Stimulated activated CD8-positive, alpha-beta memory T cell treated with anti-CD3 and anti-CD28 coated beads, Interleukin-15, amount 100 ng/mL, for 24 hours (primary cell): ENCODE measurements at regions not wholly inside any gene's neighbourhood (a gene's known extent, or its start where the extent isn't known, plus 50 kb on each side); places are given as distances from the start of the nearest gene placed in this dataset.

Experiments used
- DNase-seq: peaks from one replicate; pipeline ENCODE4 v3.0.0-alpha.2; 2020; ENCODE audit warnings: low read depth

DNA sequence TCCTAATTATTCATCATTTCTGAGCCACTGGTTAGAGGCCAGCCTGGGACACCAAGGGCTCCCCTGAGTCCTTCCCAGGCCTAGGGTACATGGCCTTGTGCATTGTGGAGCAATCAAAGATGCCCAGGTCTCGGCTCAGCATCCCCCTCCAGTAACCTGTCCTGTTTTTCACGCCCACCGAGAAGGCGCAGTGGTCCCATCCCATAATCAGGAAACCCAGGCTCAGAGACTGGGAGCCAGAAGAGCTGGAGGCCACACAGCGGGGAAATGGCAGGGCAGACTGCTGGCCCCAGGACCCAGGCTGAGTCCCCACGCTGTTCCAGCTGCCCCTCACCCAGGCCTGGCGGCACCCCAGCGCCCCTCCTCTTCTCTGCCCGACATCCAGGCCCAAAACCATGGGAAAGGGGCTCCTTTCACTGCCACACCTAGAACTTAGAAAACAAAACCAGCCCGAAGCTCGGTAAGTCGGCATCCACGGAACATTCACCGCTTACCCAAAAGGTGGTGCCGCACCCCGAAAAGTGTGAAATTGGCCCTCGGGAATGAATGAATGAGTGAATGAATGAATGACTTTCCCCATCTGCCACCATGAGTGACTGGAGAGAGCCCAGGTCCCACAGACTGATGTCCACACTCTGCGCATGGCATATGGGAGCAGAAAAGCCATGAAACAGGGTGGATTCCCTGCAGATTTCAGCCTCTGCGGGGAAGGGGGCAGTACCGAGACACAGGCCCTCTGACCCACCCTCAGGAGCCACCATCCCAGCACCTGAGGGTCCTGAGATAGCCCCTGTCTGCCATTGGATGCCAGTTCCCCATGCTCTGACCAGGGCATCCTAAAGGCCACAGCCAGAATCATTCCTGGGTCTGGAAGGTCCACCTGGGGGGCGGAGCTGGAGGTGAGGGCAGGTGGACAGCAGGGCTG, 132.5 kb downstream of the OLFM1 start:
- DNase-seq, result no peak

DNA sequence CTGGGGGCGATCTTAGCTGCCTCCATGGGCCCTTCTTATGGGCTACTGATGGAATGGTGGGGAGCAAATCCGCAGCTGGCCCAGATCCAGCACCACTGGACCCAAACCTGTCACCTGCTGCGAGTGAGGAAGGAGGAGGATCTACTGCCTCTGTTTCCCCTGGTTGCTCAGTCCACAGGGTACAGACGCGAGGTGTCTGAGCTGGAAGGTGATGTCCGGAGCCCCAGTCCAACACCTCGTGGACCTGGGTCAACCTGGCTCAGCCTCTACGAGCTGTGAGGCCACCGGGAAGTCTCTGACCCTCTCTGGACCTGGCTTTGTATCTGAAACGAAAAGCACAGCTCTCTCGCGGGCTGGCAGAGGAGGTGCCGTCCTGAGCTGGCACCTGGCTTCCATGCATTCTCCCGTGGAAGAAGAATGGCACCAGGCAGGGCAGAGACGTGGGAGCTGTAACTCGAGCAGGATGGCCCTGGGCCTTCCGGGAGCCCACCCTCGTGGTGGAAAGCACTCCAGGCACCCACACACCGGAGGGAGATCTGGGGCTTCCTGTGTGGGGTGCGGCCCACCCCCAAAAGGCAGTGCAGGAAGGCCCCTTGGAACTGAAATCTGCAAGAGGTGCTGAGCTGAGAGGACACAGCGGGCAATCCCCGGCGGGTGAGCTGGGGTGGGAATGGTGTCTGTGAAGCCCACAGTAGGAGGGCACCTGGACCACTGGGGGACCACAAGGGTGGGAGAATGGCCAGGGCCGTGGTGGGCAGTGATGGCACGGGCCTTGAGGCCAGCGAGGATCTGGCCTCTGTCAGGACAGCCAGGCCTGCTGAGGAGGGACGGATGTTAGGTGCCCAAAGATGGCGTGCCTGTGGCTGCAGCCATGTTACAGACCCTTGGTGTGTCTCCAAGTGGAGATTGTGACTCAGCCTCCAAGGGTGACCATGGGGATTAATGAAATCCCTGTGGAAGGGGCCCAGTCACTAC, 133.4 kb downstream of the OLFM1 start:
- no peak for DNase-seq

DNA sequence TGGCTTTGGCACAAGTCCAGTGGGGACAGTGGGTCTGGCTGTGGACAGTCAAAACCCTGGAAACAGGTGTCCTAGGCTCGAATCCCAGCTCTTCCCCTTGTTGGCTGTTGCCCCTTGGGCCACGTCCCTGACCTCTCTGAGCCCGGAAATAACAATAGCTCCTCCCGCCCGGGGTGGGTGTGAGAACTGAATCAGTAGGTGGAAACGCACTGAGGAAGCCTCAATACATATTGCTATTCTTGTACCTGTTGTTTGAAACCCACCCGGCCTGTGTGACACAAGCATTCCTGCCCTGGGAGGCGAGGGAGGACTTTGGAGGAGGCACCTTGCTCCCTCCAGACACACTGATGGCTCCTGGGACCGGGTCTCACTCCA, 134.1 kb downstream of the OLFM1 start:
- no peak for DNase-seq

DNA sequence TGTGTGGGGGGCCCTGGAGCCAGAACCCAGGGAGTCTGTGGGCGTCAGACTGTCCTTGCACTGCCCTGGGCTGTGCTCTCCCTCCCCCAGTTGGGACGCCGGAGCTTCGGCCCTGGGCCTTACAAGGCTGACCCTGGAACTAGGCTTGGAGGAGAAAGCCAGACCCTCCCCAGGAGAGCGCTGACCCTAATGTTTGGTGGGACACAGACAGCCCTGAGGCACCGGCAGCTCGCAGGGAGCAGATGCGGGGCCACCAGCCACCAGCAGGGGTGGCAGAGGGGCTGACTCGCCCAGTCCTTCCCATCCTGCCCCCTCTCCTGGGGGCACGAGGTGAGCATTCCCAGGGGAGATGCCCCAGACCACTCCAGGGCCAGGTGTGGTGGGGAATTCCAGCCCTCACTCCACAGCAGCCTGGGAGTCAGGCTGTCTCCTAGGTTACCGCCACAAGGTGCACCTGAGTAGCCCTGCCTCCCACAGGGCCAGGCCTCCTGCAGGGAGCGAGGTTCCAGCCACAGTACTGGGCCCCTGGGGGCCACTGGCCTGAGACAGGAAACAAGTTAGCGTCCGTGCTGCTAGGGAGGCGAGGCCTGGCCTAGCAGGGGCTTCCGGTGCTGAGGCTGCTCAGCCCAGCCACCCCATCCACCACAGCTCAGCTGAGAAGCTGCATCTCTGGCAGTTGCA, 134.6 kb downstream of the OLFM1 start:
- DNase-seq, result no peak

DNA sequence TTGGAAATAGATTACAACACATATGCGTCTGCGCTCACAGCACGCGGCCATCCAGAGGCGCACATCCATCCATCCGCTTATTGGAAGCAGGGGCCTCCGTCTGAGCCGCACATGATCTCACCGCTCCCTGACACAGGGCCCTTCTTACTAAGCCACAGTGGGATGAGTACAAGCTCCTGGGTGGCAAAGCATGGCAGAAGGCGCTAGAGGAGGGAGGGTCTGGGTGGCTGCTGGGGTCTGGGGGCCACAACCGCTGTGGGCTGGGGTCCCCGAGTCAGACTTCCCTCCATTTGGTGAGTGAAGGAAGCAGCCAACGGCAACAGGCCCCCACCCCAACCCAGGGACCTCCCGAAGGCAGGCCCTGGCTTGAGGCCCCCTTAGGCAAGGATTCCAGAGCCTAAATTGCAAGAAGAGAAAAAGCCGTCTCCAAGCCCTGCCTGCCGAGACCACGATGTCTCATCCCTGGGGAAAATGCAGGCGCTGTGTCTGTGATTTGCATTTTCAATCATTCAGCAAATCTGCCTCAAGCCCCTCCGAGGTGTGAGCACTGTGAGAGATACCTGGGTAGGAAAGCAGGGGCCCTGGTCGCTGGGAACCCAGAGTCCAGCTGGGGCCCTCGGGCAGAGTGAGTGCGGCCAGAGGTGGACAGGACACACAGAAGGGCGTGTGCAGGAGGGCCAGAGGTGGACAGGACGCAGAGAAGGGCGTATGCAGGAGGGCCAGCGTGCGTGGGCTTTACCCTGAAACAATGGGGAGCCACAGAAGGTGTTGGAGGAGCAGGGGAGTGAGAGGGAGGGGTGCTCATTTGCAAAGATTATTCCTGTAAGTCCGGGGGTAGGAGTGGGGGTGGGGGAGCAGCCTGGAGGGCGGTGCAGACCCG, 135.7 kb downstream of the OLFM1 start:
- DNase-seq, result no peak

DNA sequence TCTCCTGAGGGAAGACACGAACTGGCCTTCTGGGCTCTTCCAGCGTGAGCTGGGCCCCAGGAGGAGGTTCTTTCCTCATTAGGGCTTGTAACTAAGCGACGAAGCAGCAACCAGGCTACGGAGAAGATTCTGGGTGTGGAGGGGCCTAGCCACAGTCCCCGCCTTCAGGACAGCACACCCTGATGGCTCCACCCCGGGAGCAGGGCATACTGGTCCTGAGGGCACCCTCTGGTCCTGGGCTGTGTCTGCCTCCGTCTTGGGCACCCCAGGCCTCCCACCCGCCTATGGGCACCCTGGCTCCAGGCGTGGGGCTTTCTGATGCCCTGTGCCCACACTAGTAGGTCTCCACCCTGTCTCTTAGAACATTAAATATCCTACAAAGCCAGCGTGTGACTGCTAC, 136.4 kb downstream of the OLFM1 start:
- DNase-seq, result no peak

DNA sequence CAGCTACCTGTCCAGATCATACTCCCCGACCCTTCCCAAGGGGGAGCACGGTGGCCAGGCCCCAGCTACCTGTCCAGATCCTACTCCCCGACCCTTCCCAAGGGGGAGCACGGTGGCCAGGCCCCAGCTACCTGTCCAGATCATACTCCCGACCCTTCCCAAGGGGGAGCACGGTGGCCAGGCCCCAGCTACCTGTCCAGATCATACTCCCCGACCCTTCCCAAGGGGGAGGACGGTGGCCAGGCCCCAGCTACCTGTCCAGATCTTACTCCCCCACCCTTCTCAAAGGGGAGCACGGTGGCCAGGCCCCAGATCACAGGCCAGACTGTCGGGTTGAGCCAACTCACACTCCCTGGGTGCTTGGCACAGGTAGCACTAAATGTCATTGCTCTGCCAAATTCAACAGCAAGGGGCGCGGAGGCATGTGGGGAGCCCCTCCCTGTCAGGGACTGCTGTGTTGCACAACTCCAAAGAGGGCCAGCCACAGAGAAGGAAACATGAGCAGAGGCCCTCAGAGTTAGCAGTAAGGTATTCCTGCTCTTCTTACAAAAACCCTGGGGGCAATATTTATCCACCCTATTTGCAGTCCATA, 136.9 kb downstream of the OLFM1 start:
- DNase-seq, result no peak

DNA sequence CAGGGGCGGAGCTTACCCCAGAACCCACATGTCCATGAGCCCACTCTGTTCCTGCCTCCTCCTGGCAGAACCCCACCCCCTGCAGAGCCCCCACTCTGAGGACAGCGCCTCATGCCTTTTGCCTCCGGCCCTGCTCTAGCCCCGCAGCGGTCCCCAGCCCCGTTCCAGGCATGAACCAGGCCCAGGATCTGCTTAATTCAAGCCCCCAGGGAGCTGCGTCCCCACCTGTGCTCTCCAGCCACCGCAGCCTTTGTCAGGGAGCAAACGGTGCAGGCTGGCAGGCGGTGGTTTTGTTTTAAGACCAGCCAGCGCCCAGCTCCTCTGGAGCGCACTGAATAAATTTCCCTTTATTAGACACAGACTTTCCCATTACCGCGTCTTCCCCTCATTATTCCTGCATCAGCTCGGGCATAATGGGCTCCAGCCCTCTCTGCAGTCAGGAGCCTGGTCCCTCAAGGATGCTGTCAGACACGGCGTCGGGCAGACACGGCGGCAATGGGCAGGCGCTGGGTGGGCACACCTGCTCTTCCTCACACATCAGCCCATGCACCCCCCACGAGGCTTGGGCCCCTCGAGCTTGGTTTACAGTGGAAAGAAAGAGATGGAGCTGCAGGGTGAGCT, 137.6 kb downstream of the OLFM1 start:
- DNase-seq, result no peak

DNA sequence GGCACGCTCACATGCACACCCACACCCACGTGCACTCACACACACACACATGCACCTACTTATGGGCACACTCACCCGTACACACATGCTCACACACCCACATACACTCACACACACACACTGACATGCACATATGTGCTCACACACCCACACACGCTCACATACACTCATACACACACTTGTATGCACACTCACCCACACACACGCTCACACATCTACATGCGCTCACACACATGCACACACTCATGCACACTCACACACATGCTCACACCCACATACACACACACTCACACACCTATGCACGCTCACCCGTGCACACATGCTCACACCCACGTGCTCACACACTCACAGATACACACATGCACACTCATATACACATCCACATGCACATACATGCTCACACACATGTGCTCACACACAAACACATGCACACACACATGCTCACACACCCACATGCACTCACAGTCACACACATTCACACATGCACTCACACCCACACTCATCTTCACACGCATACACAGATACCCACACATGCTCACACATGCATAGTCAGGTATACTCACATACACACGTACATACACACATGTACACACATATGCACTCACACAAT, 138.3 kb downstream of the OLFM1 start:
- DNase-seq, result no peak

DNA sequence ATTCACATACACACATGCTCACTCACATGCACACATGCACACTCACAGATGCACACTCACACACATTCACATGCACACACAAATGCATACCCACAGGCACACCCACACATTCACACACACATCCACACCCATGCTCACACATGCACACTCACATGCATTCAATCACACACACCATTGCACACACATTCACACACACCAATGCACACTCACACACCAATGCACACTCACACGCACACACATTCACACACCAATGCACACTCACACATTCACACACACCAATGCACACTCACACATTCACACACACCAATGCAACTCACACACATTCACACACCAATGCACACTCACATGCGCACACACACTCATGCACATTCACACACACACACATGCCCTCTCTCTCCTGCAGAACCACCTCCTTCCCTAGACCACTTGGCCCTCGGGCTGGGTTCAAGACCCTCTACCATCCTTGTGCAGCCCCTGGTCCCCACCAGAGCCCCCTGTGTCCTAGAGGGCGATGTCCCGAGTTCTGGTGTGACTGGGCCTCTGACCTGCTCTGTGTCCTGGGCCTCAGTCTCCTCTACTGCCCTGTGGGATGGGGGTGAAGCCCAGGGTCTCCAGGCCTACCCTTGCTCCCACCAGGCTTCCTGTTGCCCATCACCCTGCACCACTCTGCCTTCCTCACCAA, 139.0 kb downstream of the OLFM1 start:
- no peak for DNase-seq

DNA sequence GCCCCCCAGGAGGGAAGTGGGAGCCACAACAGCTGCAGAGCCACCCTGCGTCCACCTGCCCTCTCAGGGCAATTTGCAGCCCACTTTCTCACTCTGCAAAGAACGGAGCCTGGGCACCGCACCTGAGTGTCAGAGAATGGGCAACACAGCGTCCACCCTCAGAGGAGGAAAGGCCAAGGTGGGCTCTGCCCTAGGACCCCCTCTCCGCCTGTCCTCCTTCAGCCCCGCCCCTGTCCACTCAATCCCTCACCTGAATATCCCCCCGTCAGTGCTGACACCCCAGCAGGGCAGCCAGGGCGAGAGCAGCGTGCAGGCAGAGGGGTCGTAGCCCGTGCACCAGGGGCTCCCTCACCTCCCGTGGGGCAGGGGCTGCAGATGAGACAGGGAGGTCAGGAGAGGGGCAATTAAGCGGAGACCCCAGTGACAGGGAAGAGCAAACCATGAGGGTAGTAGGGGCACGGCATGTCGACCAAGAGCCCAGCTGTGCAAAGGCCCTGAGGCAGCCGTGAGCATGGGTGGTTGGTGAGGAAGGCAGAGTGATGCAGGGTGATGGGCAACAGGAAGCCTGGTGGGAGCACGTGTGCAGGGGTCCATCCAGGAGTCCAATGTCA, 140.3 kb downstream of the OLFM1 start:
- no peak for DNase-seq

DNA sequence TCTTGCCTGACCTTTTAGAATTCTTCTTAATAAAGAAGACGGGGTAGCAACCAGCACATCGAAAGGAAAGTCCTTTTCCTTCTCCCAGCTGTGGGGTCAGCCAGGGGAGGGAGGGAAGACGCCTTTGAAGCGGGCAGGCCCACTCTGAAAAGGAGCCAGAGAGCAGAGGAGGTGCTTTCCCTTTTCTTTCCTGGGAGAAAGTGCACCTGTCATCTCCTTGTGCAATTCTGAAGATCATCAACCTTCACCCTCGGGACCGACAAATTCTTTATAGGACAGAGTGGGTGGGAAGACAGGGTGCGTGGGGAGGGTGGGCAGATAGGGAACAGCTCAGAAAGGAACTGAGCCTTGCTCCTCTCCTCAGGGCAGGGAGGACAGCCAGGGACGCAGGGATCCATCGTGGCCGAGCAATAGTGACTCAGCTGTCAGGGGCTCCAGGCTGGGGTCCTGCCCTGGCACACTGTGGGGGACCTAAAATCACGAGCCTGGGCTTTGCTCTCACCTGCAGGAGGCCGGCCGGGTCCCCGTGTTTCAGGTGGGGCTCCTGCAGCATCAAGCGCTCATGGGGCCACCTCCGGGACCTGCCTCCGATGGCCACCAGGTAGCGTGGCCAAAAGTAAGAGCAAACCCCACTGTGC, 141.0 kb downstream of the OLFM1 start:
- DNase-seq, result no peak

DNA sequence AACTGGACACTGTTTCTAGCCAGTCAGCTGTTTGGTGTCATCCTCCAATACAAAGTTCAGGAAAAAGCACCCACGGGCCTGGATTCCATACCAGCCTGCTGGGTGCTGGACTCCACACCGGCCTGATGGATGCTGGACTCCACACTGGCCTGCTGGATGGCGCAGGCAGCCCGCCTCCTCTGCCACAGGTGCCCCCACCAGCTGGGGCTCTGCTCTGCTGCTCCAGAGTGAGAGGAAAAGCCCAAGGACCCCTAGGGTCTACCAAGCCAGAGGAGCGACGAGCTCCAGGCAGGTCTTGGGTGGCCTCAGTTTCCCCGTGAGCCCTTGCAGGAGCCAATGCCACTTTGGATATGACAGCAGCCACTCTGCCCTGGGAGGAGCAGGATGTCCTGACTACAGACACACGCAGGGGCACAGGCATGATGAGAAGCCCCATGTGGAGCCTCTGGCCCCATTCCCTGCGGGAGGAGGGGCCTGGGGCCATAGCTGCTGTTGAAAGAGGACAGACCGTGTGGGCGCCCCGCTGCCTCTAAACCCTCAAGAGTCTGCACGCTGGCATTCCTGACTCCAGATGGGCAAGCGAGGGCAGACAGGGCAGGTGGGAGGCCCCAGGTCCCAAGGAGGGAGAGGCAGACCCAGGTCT, 141.6 kb downstream of the OLFM1 start:
- DNase-seq, result no peak

DNA sequence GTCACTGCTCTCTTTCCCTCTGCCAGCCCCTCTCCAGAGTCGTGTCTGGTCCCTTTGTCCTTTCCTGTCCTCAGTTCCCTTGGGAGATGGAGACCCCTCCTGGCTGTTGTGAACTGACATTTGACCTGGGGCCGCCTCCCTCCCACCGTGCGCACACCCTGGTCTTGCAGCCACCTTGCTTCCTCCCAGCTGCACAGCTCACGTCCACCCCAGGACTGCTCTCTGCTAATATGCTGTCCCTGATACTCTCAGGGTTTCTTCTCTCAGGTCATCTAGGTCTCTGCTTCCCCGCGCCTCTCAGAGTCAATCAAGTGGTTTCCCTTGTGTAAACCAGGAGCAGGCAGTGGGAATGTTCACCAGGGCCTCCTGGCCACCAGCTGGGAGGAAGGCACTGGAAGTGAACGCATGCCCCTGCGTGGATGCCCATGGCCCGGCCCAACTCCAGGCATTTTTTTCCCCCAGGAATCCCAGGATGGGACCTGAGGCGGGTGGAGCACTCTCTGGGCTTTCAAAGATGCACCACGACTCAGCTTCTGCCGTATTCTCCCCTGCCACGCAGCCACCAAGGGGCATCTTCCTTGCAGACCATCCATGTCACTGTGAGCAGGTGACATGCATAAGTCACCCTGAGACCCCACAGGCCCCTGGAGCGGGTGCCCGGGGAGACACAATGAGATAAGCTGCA, 142.4 kb downstream of the OLFM1 start:
- no peak for DNase-seq

DNA sequence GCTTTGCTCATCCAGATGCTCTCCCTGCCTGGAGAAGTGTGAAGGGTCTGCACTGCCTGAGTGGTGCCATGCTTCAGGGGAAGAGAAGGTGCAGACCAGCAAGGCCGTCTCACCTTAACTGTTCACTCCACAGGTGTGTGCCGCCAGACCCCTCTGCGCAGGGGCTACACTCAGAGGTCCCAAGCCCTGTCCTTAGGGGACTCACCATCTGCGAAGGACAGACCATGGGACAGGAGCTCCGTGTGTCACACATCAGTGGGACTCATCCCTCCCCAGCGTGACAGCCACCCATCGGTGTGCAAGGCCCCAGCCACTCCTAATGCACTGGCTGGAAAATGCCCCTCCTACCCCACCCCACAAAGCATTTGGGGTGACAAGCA, 142.9 kb downstream of the OLFM1 start:
- DNase-seq, result no peak

DNA sequence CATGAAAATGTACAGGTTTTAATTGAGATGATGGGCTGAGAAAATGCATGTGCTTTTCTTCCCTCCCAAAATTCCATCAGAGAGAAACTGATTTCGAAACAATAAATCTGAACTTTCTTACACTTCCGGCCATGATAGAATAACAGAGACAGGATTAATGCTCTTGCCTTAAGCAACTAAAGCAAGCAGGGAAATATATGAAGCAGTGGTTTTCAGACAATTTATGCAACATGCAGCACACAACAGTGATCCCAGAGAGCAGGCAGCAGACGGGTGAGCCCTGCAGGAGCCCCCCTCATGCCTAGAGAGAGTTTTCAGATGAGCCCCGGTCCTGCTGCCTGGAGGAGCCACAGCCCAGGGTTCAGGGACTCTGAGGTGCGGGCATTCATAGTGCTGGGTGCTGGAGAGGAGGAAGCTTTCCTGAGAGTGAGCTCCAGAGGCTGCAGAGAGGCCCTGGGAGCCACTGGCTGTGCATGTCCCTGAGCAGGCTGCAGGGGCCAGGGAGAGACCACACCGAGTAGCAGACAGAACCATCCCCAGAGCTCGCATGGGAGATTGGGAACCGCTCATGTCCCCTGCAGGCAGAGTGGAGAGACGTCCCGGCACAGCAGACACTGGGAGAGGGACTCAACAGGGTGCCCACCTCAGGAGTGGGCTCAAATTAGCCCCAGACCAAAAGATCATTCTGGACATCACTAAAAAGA, 143.5 kb downstream of the OLFM1 start:
- no peak for DNase-seq
